GM08714 (cell line): ENCODE measurements at regions not wholly inside any gene's neighbourhood (a gene's known extent, or its start where the extent isn't known, plus 50 kb on each side); places are given as distances from the start of the nearest gene placed in this dataset.

Source experiments
- H3K4me3 ChIP-seq: fragments of 200-500 bp; sonication (Bioruptor generic); 2 replicates; pipeline ENCODE4 v1.5.1; 2014; ENCODE audit warnings: mild to moderate bottlenecking, low read length, inconsistent platforms
- ZNF274 ChIP-seq: IDR thresholded peaks from 2 replicates; pipeline ENCODE4 v1.6.1; 2012; ENCODE audit warnings: mild to moderate bottlenecking, low read depth, low read length

GRCh38 chr3:137464341-137464740, 299.8 kb upstream of the SOX14 start:
- TF ChIP-seq ZNF274: no peak
- no peak overlapping the region for H3K4me3 ChIP-seq

GRCh38 chr3:137468446-137468845, 295.7 kb upstream of the SOX14 start:
- H3K4me3 ChIP-seq: no peak overlapping the region
- TF ChIP-seq ZNF274: no peak

DNA sequence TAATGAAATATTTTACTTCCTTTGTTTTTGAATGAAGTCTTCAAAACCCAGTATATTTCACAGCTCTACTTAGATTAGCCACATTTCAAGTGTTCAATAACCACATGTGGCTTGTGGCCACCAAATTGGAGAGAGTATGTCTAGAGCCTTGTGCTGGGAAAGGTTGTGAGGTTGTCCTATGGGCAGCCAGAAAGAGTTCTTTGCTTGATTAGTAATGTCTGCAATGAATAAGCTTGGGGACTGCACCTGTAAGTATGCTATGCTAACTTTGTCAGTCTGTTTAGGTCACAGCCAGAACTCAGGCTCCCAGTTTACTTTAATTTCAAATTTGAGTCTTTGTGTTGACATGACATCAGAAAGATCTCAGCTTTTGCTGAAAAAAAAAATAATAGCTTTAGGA, 294.9 kb upstream of the SOX14 start:
- H3K4me3 ChIP-seq: no peak overlapping the region
- TF ChIP-seq ZNF274: no peak

- H3K4me3 ChIP-seq: no peak overlapping the region
- no peak for TF ChIP-seq ZNF274
Observed at GRCh38 chr3:137471130-137471529, 293.0 kb upstream of the SOX14 start.

GRCh38 chr3:137471558-137472204, 292.4 kb upstream of the SOX14 start:
- TF ChIP-seq ZNF274: no peak
- H3K4me3 ChIP-seq: no peak overlapping the region

DNA sequence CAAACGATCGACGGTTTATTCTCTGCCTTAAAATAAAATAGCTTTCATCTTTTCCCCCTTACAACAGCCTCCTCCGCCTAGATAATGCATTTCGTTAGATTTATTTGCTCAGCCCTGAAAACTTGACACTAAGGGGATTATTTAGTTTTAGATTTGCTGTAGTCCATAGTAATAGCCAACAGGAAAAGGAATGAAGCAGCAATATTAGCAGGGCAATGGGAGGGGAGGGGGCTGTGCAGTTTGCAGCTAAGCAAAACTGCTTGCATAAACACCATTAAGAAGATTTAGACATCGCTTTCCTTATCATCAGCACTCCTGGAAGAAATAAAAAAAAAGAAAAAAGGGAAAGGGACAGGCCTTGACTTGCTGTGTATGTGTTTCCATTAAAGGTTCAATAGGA, 286.5 kb upstream of the SOX14 start:
- no peak overlapping the region for H3K4me3 ChIP-seq
- no peak for TF ChIP-seq ZNF274

GRCh38 chr3:137509354-137510045, 254.6 kb upstream of the SOX14 start:
- no peak overlapping the region for H3K4me3 ChIP-seq
- TF ChIP-seq ZNF274: no peak

GRCh38 chr3:137511655-137512054, 252.5 kb upstream of the SOX14 start:
- no peak for TF ChIP-seq ZNF274

DNA sequence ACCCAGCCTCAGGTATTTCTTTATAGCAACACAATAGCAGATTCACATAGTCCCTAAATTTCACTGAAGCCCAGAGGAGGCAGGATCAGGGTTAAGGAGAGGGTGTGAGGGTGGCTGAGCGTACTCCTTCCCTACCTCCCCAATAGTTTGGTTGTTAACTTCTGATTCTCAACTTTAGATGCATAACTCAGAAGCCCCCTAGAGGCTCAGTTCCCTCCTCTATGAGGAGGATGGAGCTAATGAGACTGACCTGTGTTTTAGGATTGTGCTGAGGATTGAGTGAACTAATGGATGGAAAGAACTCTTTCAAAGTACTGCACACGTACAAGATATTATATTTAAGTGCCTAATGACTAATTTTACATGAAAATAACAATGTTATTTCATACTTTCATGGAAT, 249.3 kb upstream of the SOX14 start:
- TF ChIP-seq ZNF274: no peak
- H3K4me3 ChIP-seq: no peak overlapping the region

More at GRCh38 chr3:137511655-137512054, 252.5 kb upstream of the SOX14 start:
- no peak overlapping the region for H3K4me3 ChIP-seq

- no peak overlapping the region for H3K4me3 ChIP-seq
Observed at GRCh38 chr3:137519602-137520001, 244.5 kb upstream of the SOX14 start.

GRCh38 chr3:137524751-137525150, 239.4 kb upstream of the SOX14 start:
- no peak overlapping the region for H3K4me3 ChIP-seq
- no peak for TF ChIP-seq ZNF274

More at GRCh38 chr3:137519602-137520001, 244.5 kb upstream of the SOX14 start:
- TF ChIP-seq ZNF274: no peak

GRCh38 chr3:137525471-137525870, 238.6 kb upstream of the SOX14 start:
- TF ChIP-seq ZNF274: no peak
- no peak overlapping the region for H3K4me3 ChIP-seq

- no peak for TF ChIP-seq ZNF274
Observed at GRCh38 chr3:137542049-137542448, 222.1 kb upstream of the SOX14 start.

GRCh38 chr3:137554242-137554641, 209.9 kb upstream of the SOX14 start:
- no peak for TF ChIP-seq ZNF274
- H3K4me3 ChIP-seq: no peak overlapping the region

More at GRCh38 chr3:137542049-137542448, 222.1 kb upstream of the SOX14 start:
- no peak overlapping the region for H3K4me3 ChIP-seq

DNA sequence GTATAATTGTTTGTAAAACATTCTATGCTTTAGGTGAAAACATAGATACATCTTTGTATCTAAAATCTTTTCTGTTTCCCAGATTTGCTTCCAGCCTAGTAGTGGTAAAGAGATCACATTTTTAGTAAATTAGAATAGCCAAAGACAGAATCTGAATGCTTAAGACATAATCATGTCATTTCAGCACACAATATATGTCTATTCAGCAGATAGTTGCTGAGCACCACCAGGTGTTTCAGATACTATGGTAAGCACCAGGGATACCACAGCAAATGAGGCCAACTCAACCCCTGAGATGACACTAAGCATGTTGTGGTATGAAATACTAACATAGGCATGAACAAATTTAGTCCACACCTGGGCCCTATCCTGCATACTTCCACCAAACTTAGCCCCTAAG, 195.2 kb upstream of the SOX14 start:
- TF ChIP-seq ZNF274: no peak
- no peak overlapping the region for H3K4me3 ChIP-seq
